ENCODE measurements at regions not wholly inside any gene's neighbourhood (a gene's known extent, or its start where the extent isn't known, plus 50 kb on each side); places are given as distances from the start of the nearest gene placed in this dataset.

DNA sequence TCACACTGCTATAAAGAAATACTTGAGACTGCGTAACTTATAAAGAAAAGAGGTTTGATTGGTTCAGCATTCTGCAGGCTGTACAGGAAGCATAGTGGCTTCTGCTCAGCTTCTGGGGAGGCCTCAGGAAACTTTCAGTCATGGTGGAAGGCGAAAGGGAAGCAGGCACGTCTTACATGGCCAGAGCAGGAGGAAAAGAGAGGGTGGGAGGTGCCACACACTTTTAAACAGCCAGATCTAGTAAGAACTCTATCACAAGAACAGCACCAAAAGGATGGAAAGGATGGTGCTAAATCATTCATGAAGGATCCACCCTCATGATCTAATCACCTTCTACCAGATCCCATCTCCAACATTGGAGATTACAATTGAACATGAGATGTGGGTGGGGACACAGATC lies 145.5 kb upstream of the OSR1 start:
- no peak for TF ChIP-seq POLR2A (IDR thresholded peaks at IDR 0.05)
- TF ChIP-seq, protein P1, sequence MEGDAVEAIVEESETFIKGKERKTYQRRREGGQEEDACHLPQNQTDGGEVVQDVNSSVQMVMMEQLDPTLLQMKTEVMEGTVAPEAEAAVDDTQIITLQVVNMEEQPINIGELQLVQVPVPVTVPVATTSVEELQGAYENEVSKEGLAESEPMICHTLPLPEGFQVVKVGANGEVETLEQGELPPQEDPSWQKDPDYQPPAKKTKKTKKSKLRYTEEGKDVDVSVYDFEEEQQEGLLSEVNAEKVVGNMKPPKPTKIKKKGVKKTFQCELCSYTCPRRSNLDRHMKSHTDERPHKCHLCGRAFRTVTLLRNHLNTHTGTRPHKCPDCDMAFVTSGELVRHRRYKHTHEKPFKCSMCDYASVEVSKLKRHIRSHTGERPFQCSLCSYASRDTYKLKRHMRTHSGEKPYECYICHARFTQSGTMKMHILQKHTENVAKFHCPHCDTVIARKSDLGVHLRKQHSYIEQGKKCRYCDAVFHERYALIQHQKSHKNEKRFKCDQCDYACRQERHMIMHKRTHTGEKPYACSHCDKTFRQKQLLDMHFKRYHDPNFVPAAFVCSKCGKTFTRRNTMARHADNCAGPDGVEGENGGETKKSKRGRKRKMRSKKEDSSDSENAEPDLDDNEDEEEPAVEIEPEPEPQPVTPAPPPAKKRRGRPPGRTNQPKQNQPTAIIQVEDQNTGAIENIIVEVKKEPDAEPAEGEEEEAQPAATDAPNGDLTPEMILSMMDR (IDR thresholded peaks at IDR 0.05), result no peak

Data from right lobe of liver (tissue), 4 donors.